ENCODE measurements at regions not wholly inside any gene's neighbourhood (a gene's known extent, or its start where the extent isn't known, plus 50 kb on each side); places are given as distances from the start of the nearest gene placed in this dataset.
"Not testable (repeated sequence)": the region's sequence is repeated elsewhere in the genome, so short reads cannot be mapped to it uniquely, and the experiment has no call there.

DNA sequence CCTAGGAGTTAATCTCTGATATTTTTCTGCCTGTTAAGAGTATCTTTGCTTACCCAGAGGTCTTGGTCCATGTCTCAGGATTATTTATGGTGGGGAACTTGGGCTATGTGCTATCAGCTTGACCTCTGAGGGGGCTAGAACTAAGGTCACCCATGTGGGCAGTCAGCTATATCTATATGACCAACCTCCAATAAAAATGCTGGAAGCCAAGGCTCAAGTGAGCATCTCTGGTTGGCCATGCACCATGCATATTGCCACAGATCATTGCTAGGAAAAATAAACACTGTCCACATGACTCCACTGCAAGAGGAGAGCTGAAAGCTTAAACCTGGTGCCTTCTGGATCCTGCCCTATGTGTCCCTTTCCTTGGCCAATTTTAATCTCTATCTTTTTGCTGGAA, 196.5 kb upstream of the SLC7A11 start:
- H3K9me1 ChIP-seq (ENCODE audit: control insufficient read depth, extremely low read depth, insufficient read depth, low read length), result no peaks in the 10 kb centered on the region
- H3K27ac ChIP-seq (ENCODE audit: control insufficient read depth, insufficient read depth, low read length), result no peak overlapping the region
- no peaks in the 10 kb centered on the region for H3K9me3 ChIP-seq (ENCODE audit: control insufficient read depth, low read depth, low read length)
- no peaks in the 10 kb centered on the region for H3K36me3 ChIP-seq (ENCODE audit: control insufficient read depth in 2 of 2, extremely low read depth in 1 of 2, insufficient read depth in 2 of 2, low read length in 2 of 2)
- no peaks in the 10 kb centered on the region for H3K27me3 ChIP-seq (ENCODE audit: control insufficient read depth, extremely low read depth, insufficient read depth, low read length)
- no peaks in the 10 kb centered on the region for H3K4me1 ChIP-seq (ENCODE audit: control insufficient read depth, extremely low read depth, insufficient read depth, low read length)
- no peak for TF ChIP-seq EZH2 (IDR thresholded peaks at IDR 0.05; ENCODE audit: low read length)
- no peak for TF ChIP-seq CTCF (optimal IDR thresholded peaks at IDR 0.05 in 1 of 3, IDR thresholded peaks at IDR 0.05 in 1 of 3, conservative IDR thresholded peaks at IDR 0.05 in 1 of 3; ENCODE audit: extremely low read depth in 1 of 3, insufficient read depth in 2 of 3, low read length in 3 of 3)
- no peak overlapping the region for H3K4me2 ChIP-seq (ENCODE audit: control insufficient read depth, extremely low read depth, insufficient read depth, low read depth, low read length)
- no peaks in the 10 kb centered on the region for H3K79me2 ChIP-seq (ENCODE audit: control insufficient read depth, insufficient read depth, low read length)
- FAIRE-seq (peak; percentile 32), DNase-seq (ENCODE audit: low read depth, low spot score) (no peak)
- H3K4me3 ChIP-seq (ENCODE audit: control insufficient read depth in 2 of 3, extremely low read depth in 1 of 3, insufficient read depth in 2 of 3, low read depth in 1 of 3, low read length in 3 of 3), result no peak overlapping the region
- H4K20me1 ChIP-seq (ENCODE audit: control insufficient read depth, extremely low read depth, insufficient read depth, low read length), result no peaks in the 10 kb centered on the region
- H2AFZ ChIP-seq (ENCODE audit: control insufficient read depth, low read length), result no peak overlapping the region
- H3K9ac ChIP-seq (ENCODE audit: control insufficient read depth, extremely low read depth, insufficient read depth, low read length), result no peak overlapping the region
- dilution Hi-C loops (cut with MboI; ENCODE audit: extremely low pct_ligation_motif_present, low sequenced_read_pairs), result no loop called here

GRCh38 chr4:138437263-138437851, 195.2 kb upstream of the SLC7A11 start:
- dilution Hi-C loops (cut with MboI; ENCODE audit: extremely low pct_ligation_motif_present, low sequenced_read_pairs), result no loop called here
- H3K4me3 ChIP-seq (ENCODE audit: control insufficient read depth in 2 of 3, extremely low read depth in 1 of 3, insufficient read depth in 2 of 3, low read depth in 1 of 3, low read length in 3 of 3), result no peak overlapping the region
- H3K36me3 ChIP-seq (ENCODE audit: control insufficient read depth in 2 of 2, extremely low read depth in 1 of 2, insufficient read depth in 2 of 2, low read length in 2 of 2), result no peaks in the 10 kb centered on the region
- no peaks in the 10 kb centered on the region for H3K4me1 ChIP-seq (ENCODE audit: control insufficient read depth, extremely low read depth, insufficient read depth, low read length)
- H3K27me3 ChIP-seq (ENCODE audit: control insufficient read depth, extremely low read depth, insufficient read depth, low read length), result no peaks in the 10 kb centered on the region
- FAIRE-seq, result no peak
- H3K4me2 ChIP-seq (ENCODE audit: control insufficient read depth, extremely low read depth, insufficient read depth, low read depth, low read length), result no peak overlapping the region
- no peak overlapping the region for H3K27ac ChIP-seq (ENCODE audit: control insufficient read depth, insufficient read depth, low read length)
- no peak for TF ChIP-seq CTCF (optimal IDR thresholded peaks at IDR 0.05 in 1 of 3, IDR thresholded peaks at IDR 0.05 in 1 of 3, conservative IDR thresholded peaks at IDR 0.05 in 1 of 3; ENCODE audit: extremely low read depth in 1 of 3, insufficient read depth in 2 of 3, low read length in 3 of 3)
- no peak for TF ChIP-seq EZH2 (IDR thresholded peaks at IDR 0.05; ENCODE audit: low read length)
- no peaks in the 10 kb centered on the region for H3K9me1 ChIP-seq (ENCODE audit: control insufficient read depth, extremely low read depth, insufficient read depth, low read length)
- no peaks in the 10 kb centered on the region for H4K20me1 ChIP-seq (ENCODE audit: control insufficient read depth, extremely low read depth, insufficient read depth, low read length)
- DNase-seq (ENCODE audit: low read depth, low spot score), result no peak
- no peaks in the 10 kb centered on the region for H3K9me3 ChIP-seq (ENCODE audit: control insufficient read depth, low read depth, low read length)
- H3K9ac ChIP-seq (ENCODE audit: control insufficient read depth, extremely low read depth, insufficient read depth, low read length), result no peak overlapping the region
- H2AFZ ChIP-seq (ENCODE audit: control insufficient read depth, low read length), result no peak overlapping the region
- no peaks in the 10 kb centered on the region for H3K79me2 ChIP-seq (ENCODE audit: control insufficient read depth, insufficient read depth, low read length)

DNA sequence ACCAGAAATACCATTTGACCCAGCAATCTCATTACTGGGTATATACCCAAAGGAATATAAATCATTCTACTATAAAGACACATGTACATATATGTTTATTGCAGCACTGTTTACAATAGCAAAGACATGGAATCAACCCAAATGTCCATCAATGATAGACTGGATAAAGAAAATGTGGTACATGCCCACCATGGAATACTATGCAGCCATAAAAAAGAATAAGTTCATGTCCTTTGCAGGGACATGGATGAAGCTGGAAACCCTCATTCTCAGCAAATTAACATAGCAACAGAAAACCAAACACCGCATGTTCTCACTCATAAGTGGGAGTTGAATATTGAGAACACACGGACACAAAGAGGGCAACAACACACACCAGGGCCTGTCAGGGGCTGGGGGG, 193.6 kb upstream of the SLC7A11 start:
- H3K27ac ChIP-seq (ENCODE audit: control insufficient read depth, insufficient read depth, low read length); H3K9me1 ChIP-seq (ENCODE audit: control insufficient read depth, extremely low read depth, insufficient read depth, low read length); H3K4me2 ChIP-seq (ENCODE audit: control insufficient read depth, extremely low read depth, insufficient read depth, low read depth, low read length); H3K79me2 ChIP-seq (ENCODE audit: control insufficient read depth, insufficient read depth, low read length); FAIRE-seq; H3K9me3 ChIP-seq (ENCODE audit: control insufficient read depth, low read depth, low read length); H3K4me1 ChIP-seq (ENCODE audit: control insufficient read depth, extremely low read depth, insufficient read depth, low read length); DNase-seq (ENCODE audit: low read depth, low spot score); H4K20me1 ChIP-seq (ENCODE audit: control insufficient read depth, extremely low read depth, insufficient read depth, low read length); dilution Hi-C loops (cut with MboI; ENCODE audit: extremely low pct_ligation_motif_present, low sequenced_read_pairs); H2AFZ ChIP-seq (ENCODE audit: control insufficient read depth, low read length); H3K9ac ChIP-seq (ENCODE audit: control insufficient read depth, extremely low read depth, insufficient read depth, low read length); H3K27me3 ChIP-seq (ENCODE audit: control insufficient read depth, extremely low read depth, insufficient read depth, low read length); H3K4me3 ChIP-seq (ENCODE audit: control insufficient read depth in 2 of 3, extremely low read depth in 1 of 3, insufficient read depth in 2 of 3, low read depth in 1 of 3, low read length in 3 of 3); H3K36me3 ChIP-seq (ENCODE audit: control insufficient read depth in 2 of 2, extremely low read depth in 1 of 2, insufficient read depth in 2 of 2, low read length in 2 of 2): not testable (repeated sequence)

- H3K79me2 ChIP-seq (ENCODE audit: control insufficient read depth, insufficient read depth, low read length); H3K27me3 ChIP-seq (ENCODE audit: control insufficient read depth, extremely low read depth, insufficient read depth, low read length); H3K9ac ChIP-seq (ENCODE audit: control insufficient read depth, extremely low read depth, insufficient read depth, low read length); FAIRE-seq; H3K4me2 ChIP-seq (ENCODE audit: control insufficient read depth, extremely low read depth, insufficient read depth, low read depth, low read length); DNase-seq (ENCODE audit: low read depth, low spot score); H3K4me3 ChIP-seq (ENCODE audit: control insufficient read depth in 2 of 3, extremely low read depth in 1 of 3, insufficient read depth in 2 of 3, low read depth in 1 of 3, low read length in 3 of 3); H3K9me3 ChIP-seq (ENCODE audit: control insufficient read depth, low read depth, low read length); H4K20me1 ChIP-seq (ENCODE audit: control insufficient read depth, extremely low read depth, insufficient read depth, low read length); H3K4me1 ChIP-seq (ENCODE audit: control insufficient read depth, extremely low read depth, insufficient read depth, low read length); H3K9me1 ChIP-seq (ENCODE audit: control insufficient read depth, extremely low read depth, insufficient read depth, low read length); H3K36me3 ChIP-seq (ENCODE audit: control insufficient read depth in 2 of 2, extremely low read depth in 1 of 2, insufficient read depth in 2 of 2, low read length in 2 of 2); dilution Hi-C loops (cut with MboI; ENCODE audit: extremely low pct_ligation_motif_present, low sequenced_read_pairs); H2AFZ ChIP-seq (ENCODE audit: control insufficient read depth, low read length); H3K27ac ChIP-seq (ENCODE audit: control insufficient read depth, insufficient read depth, low read length): not testable (repeated sequence)
Measured at GRCh38 chr4:138435046-138435445, 192.9 kb upstream of the SLC7A11 start.
